Bronchial epithelial cell (primary cell): ENCODE measurements at regions not wholly inside any gene's neighbourhood (a gene's known extent, or its start where the extent isn't known, plus 50 kb on each side); places are given as distances from the start of the nearest gene placed in this dataset.

ENCODE experiments used
- DNase-seq: peaks from one replicate; pipeline ENCODE4 v3.0.0-alpha.2; 2010; ENCODE audit warnings: low read depth
- FAIRE-seq: peaks from 2 replicates; lab custom pipeline; 2011; peaks lifted over from hg19 to GRCh38; lab: Jason Lieb, UNC
- H3K27me3 ChIP-seq: 2 replicates; pipeline ENCODE4 v1.5.1; 2011; ENCODE audit warnings: low read length; ENCODE audit not compliant: control insufficient read depth, insufficient read depth
- H3K36me3 ChIP-seq: 2 replicates; pipeline ENCODE4 v1.5.1; 2011; ENCODE audit warnings: low read length; ENCODE audit not compliant: control insufficient read depth, insufficient read depth
- H3K4me3 ChIP-seq: 2 replicates; pipeline ENCODE4 v1.5.1; 2011; ENCODE audit warnings: mild to moderate bottlenecking, low read depth, low read length, control low read depth
- CTCF ChIP-seq: IDR thresholded peaks from 2 replicates; pipeline ENCODE4 v1.5.1; 2011; ENCODE audit warnings: mild to moderate bottlenecking, moderate library complexity, low read length, control low read depth, inconsistent platforms; ENCODE audit not compliant: insufficient read depth, severe bottlenecking

- H3K4me3 ChIP-seq = no peak overlapping the region
- no peaks in the 10 kb centered on the region for H3K36me3 ChIP-seq
- DNase-seq = no peak
- H3K27me3 ChIP-seq = no peaks in the 10 kb centered on the region
- TF ChIP-seq CTCF = no peak
- FAIRE-seq = no peak
These were observed 512.6 kb downstream of the MRPL39 start for GRCh38 chr21:25094695-25095094.

DNA sequence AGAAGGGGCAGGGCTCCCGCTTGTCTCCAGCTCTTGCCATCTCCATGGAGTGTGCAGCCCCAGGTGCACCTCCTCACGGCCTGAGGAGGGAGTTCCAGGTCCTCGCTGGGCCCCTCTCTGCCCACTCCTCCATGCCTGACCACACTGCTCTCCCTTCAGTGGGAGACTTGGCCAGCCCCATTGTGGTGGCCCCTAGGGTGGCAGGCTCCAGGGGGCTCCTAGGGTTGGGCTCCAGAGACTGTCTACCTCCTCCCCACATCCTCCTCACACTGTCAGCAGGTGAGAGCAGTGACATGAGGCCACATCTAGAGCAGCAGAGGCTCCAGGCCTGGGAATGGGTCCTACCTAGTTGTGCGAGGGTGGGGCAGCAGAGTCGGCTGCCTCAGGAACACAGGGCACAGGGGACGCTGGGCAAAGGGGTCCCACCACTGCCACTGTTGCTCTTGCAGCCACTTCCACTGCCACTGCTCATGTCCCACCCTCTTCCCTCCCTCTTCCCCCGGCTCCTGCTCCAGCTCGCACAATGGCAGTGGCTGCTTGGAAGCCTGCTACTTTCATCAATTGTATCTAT is 514.8 kb downstream of the MRPL39 start:
- no peak for FAIRE-seq
- no peak for TF ChIP-seq CTCF
- Histone ChIP-seq H3K36me3 (no peaks in the 10 kb centered on the region), H3K4me3 (no peak overlapping the region), H3K27me3 (no peaks in the 10 kb centered on the region)
- DNase-seq = no peak

GRCh38 chr21:25081096-25081495 is 526.2 kb downstream of the MRPL39 start:
- FAIRE-seq (no peak), DNase-seq (no peak)
- TF ChIP-seq CTCF = no peak
- H3K36me3 ChIP-seq = no peaks in the 10 kb centered on the region
- no peaks in the 10 kb centered on the region for H3K27me3 ChIP-seq
- H3K4me3 ChIP-seq = no peak overlapping the region

DNA sequence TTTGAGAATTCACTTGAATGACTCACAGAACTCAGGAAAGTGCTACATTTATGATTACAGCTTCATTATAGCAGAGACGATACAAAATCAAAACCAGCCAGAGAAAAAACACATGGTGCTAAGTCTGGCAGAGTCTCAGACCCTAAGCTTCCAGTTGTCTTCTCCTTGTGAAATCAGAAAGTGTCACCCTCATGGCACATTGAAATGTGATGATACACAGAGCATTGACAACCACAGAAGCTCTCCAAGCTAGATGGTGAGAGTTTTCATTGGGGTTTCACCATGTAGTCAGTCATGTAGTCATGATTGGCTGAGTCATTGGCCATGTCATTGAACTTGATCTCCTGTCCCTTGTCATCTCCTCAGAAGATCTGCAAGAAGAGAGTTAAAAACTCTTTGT is 526.6 kb downstream of the MRPL39 start:
- Histone ChIP-seq H3K27me3 (no peaks in the 10 kb centered on the region), H3K4me3 (no peak overlapping the region), H3K36me3 (no peaks in the 10 kb centered on the region)
- no peak for FAIRE-seq
- DNase-seq = no peak
- no peak for TF ChIP-seq CTCF

DNA sequence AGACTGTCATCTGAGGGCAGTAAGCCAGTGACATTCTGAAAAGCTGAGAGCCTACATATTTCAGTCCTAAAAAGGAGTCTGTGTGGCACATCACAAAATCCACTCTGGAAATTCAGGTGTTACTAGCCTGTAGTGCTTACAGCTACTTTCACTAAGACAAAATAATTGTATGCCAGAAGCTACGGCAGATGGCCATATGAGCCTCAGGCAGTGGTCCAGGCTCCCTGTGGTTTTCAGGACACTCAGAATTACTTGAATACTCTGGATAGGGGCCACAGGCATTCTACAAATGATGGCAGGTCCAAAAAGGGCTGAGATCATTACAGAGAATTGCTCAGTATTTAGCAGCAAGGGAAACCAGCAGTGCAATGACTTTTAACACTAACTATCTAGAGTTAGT is 527.1 kb downstream of the MRPL39 start:
- FAIRE-seq (no peak), DNase-seq (no peak)
- H3K4me3 ChIP-seq = no peak overlapping the region
- H3K36me3 ChIP-seq = no peaks in the 10 kb centered on the region
- no peaks in the 10 kb centered on the region for H3K27me3 ChIP-seq
- no peak for TF ChIP-seq CTCF

DNA sequence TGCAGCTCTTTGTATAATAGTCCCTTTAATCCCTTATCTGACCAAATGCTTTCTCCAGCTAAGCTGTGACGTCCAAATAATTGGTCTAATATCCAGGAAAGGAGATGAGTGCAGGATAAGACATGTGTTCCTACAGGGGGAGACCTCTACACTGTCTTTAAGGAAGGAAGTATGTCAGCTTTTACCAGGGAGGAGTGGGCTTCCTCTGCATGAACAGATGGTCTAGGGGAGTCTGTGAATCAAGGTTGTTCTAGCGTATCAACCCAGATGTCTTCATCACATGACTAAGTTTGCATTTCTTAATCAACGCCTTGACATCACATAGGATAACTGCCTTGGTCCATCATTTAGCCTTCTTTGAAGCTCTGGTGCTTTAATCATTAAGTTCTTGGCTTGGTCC is 528.2 kb downstream of the MRPL39 start:
- DNase-seq = no peak
- FAIRE-seq = no peak
- no peak overlapping the region for H3K4me3 ChIP-seq
- TF ChIP-seq CTCF = no peak
- H3K36me3 ChIP-seq = no peaks in the 10 kb centered on the region
- H3K27me3 ChIP-seq = no peaks in the 10 kb centered on the region
